ENCODE measurements at regions not wholly inside any gene's neighbourhood (a gene's known extent, or its start where the extent isn't known, plus 50 kb on each side); places are given as distances from the start of the nearest gene placed in this dataset.

- peak in 1 of 2 donors; percentile 33 for DNase-seq (ENCODE audit: low read depth in 2 of 2)
- TF ChIP-seq, protein P1, sequence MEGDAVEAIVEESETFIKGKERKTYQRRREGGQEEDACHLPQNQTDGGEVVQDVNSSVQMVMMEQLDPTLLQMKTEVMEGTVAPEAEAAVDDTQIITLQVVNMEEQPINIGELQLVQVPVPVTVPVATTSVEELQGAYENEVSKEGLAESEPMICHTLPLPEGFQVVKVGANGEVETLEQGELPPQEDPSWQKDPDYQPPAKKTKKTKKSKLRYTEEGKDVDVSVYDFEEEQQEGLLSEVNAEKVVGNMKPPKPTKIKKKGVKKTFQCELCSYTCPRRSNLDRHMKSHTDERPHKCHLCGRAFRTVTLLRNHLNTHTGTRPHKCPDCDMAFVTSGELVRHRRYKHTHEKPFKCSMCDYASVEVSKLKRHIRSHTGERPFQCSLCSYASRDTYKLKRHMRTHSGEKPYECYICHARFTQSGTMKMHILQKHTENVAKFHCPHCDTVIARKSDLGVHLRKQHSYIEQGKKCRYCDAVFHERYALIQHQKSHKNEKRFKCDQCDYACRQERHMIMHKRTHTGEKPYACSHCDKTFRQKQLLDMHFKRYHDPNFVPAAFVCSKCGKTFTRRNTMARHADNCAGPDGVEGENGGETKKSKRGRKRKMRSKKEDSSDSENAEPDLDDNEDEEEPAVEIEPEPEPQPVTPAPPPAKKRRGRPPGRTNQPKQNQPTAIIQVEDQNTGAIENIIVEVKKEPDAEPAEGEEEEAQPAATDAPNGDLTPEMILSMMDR (IDR thresholded peaks at IDR 0.05; ENCODE audit: low read depth, low read length), result no peak
- H3K4me3 ChIP-seq (replicated peaks in 1 of 2; ENCODE audit: low read depth in 2 of 2, low read length in 2 of 2), result no peak overlapping the region
Observed at GRCh38 chr3:150256318-150256717, 151.8 kb upstream of the TSC22D2 start.

DNA sequence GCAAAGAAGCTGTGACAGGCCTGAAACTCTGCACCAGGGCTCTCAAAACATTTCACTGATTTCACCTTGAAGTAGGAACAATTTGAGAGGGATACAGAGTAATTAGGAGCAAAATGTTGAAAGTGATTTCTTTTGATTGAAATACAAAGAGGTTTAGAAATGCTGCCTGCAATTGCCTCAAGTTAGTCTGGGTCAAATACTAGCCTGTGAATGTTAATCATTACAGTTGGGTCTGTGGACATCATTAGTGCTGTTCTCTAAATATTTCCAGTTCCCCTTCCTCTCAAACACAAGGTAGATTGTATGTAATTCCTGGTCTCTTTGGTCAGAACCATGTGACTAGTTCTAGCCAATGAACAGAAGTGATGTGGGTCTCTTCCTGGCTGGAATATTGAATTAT, 152.3 kb upstream of the TSC22D2 start:
- DNase-seq (ENCODE audit: low read depth in 2 of 2), result no peak

DNA sequence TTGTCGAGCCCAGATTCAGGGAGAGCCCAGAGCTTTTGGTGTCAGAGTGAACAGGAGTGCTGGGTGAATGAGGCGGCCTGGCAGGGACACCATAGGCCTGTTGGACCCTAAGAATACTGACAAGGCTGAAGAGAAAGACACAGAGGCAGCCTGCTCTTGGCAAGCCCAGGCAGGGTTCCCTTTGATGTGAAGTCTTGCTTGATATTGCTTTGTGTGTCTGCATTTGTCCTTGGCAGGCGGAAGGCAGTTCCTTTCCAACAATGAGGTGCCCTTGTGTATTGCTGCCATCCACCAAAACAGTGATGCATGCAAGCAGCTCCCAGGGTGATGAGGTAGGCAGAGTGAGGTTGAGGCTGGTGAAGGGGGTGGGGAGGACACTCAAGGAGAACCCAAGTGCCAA, 152.7 kb upstream of the TSC22D2 start:
- no peak overlapping the region for H3K4me3 ChIP-seq (replicated peaks in 1 of 2; ENCODE audit: low read depth in 2 of 2, low read length in 2 of 2)
- TF ChIP-seq, protein P1 (IDR thresholded peaks at IDR 0.05; ENCODE audit: low read depth, low read length), result no peak
- DNase-seq (ENCODE audit: low read depth in 2 of 2), result peak in 1 of 2 donors; percentile 49

More for the DNA sequence above, 152.3 kb upstream of the TSC22D2 start:
- TF ChIP-seq, protein P1 (IDR thresholded peaks at IDR 0.05; ENCODE audit: low read depth, low read length), result no peak
- no peak overlapping the region for H3K4me3 ChIP-seq (replicated peaks in 1 of 2; ENCODE audit: low read depth in 2 of 2, low read length in 2 of 2)

- DNase-seq (ENCODE audit: low read depth in 2 of 2), result no peak
- H3K4me3 ChIP-seq (replicated peaks in 1 of 2; ENCODE audit: low read depth in 2 of 2, low read length in 2 of 2), result no peak overlapping the region
- TF ChIP-seq, protein P1 (IDR thresholded peaks at IDR 0.05; ENCODE audit: low read depth, low read length), result no peak
Observed at GRCh38 chr3:150254309-150254708, 153.8 kb upstream of the TSC22D2 start.

DNA sequence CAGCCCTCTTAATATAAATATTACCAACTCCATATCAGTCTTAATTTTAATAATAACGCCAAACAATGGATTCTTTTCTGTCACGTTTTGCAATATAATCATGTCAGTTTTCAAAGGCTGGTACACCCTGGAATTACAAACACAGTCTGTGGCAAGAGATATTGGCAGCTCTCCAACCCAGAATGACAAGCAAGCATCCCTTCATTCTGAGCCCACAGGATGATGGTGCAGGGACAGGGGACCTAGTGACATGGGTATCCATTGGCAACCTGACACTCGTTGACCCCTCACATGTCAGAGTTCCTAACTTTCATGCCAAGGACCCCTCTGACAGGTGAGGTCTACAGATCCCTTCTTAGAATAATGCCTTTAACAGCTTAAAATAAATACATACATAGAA, 154.5 kb upstream of the TSC22D2 start:
- DNase-seq (ENCODE audit: low read depth in 2 of 2), result peak in 1 of 2 donors; percentile 11
- no peak overlapping the region for H3K4me3 ChIP-seq (replicated peaks in 1 of 2; ENCODE audit: low read depth in 2 of 2, low read length in 2 of 2)
- TF ChIP-seq, protein P1 (IDR thresholded peaks at IDR 0.05; ENCODE audit: low read depth, low read length), result no peak

- TF ChIP-seq, protein P1 (IDR thresholded peaks at IDR 0.05; ENCODE audit: low read depth, low read length), result no peak
- H3K4me3 ChIP-seq (replicated peaks in 1 of 2; ENCODE audit: low read depth in 2 of 2, low read length in 2 of 2), result no peak overlapping the region
- DNase-seq (ENCODE audit: low read depth in 2 of 2), result peak; percentile 71 to 88
Observed at GRCh38 chr3:150252462-150252861, 155.6 kb upstream of the TSC22D2 start.
